ENCODE measurements at regions not wholly inside any gene's neighbourhood (a gene's known extent, or its start where the extent isn't known, plus 50 kb on each side); places are given as distances from the start of the nearest gene placed in this dataset.

GRCh38 chr15:66982816-66983215, 82.6 kb upstream of the SMAD3 start:
- TF ChIP-seq, protein P1, sequence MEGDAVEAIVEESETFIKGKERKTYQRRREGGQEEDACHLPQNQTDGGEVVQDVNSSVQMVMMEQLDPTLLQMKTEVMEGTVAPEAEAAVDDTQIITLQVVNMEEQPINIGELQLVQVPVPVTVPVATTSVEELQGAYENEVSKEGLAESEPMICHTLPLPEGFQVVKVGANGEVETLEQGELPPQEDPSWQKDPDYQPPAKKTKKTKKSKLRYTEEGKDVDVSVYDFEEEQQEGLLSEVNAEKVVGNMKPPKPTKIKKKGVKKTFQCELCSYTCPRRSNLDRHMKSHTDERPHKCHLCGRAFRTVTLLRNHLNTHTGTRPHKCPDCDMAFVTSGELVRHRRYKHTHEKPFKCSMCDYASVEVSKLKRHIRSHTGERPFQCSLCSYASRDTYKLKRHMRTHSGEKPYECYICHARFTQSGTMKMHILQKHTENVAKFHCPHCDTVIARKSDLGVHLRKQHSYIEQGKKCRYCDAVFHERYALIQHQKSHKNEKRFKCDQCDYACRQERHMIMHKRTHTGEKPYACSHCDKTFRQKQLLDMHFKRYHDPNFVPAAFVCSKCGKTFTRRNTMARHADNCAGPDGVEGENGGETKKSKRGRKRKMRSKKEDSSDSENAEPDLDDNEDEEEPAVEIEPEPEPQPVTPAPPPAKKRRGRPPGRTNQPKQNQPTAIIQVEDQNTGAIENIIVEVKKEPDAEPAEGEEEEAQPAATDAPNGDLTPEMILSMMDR (IDR thresholded peaks at IDR 0.05) = no peak
- no peak for TF ChIP-seq POLR2A (IDR thresholded peaks at IDR 0.05)
- TF ChIP-seq POLR2AphosphoS5 (IDR thresholded peaks at IDR 0.05) = no peak
- TF ChIP-seq EP300 (IDR thresholded peaks at IDR 0.05) = no peak

All from upper lobe of left lung (tissue), 4 donors.